ENCODE measurements at regions not wholly inside any gene's neighbourhood (a gene's known extent, or its start where the extent isn't known, plus 50 kb on each side); places are given as distances from the start of the nearest gene placed in this dataset.

GRCh38 chr2:4656326-4656725, 953.0 kb downstream of the DCDC2C start:
- no peak overlapping the region for H3K4me3 ChIP-seq (ENCODE audit: low read depth, low read length)
- in situ Hi-C loops (cut with HindIII; ENCODE audit: low sequenced_read_pairs), result no loop called here
- DNase-seq (ENCODE audit: low read depth, low spot score), result no peak
- no peak for TF ChIP-seq CTCF (IDR thresholded peaks at IDR 0.05; ENCODE audit: low read depth, low read length)

GRCh38 chr2:4662161-4662779, 958.9 kb downstream of the DCDC2C start:
- in situ Hi-C loops (cut with HindIII; ENCODE audit: low sequenced_read_pairs), result no loop called here
- TF ChIP-seq CTCF (IDR thresholded peaks at IDR 0.05; ENCODE audit: low read depth, low read length), result no peak
- H3K4me3 ChIP-seq (ENCODE audit: low read depth, low read length), result no peak overlapping the region
- DNase-seq (ENCODE audit: low read depth, low spot score), result peak; percentile 21

GRCh38 chr2:4668381-4668780, 965.0 kb downstream of the DCDC2C start:
- in situ Hi-C loops (cut with HindIII; ENCODE audit: low sequenced_read_pairs), result no loop called here

GRCh38 chr2:4670331-4670730, 967.0 kb downstream of the DCDC2C start:
- no peak for TF ChIP-seq CTCF (IDR thresholded peaks at IDR 0.05; ENCODE audit: low read depth, low read length)
- no peak for DNase-seq (ENCODE audit: low read depth, low spot score)
- in situ Hi-C loops (cut with HindIII; ENCODE audit: low sequenced_read_pairs), result no loop called here
- no peak overlapping the region for H3K4me3 ChIP-seq (ENCODE audit: low read depth, low read length)

More at GRCh38 chr2:4668381-4668780, 965.0 kb downstream of the DCDC2C start:
- no peak for DNase-seq (ENCODE audit: low read depth, low spot score)
- TF ChIP-seq CTCF (IDR thresholded peaks at IDR 0.05; ENCODE audit: low read depth, low read length), result no peak
- H3K4me3 ChIP-seq (ENCODE audit: low read depth, low read length), result no peak overlapping the region

GRCh38 chr2:4673025-4673489, 969.7 kb downstream of the DCDC2C start:
- no peak for TF ChIP-seq CTCF (IDR thresholded peaks at IDR 0.05; ENCODE audit: low read depth, low read length)
- in situ Hi-C loops (cut with HindIII; ENCODE audit: low sequenced_read_pairs), result no loop called here
- no peak overlapping the region for H3K4me3 ChIP-seq (ENCODE audit: low read depth, low read length)
- no peak for DNase-seq (ENCODE audit: low read depth, low spot score)

- no peak for DNase-seq (ENCODE audit: low read depth, low spot score)
- in situ Hi-C loops (cut with HindIII; ENCODE audit: low sequenced_read_pairs), result no loop called here
- TF ChIP-seq CTCF (IDR thresholded peaks at IDR 0.05; ENCODE audit: low read depth, low read length), result no peak
- no peak overlapping the region for H3K4me3 ChIP-seq (ENCODE audit: low read depth, low read length)
These were observed 970.6 kb downstream of the DCDC2C start for GRCh38 chr2:4674007-4674406.
